ENCODE measurements at regions not wholly inside any gene's neighbourhood (a gene's known extent, or its start where the extent isn't known, plus 50 kb on each side); places are given as distances from the start of the nearest gene placed in this dataset.

DNA sequence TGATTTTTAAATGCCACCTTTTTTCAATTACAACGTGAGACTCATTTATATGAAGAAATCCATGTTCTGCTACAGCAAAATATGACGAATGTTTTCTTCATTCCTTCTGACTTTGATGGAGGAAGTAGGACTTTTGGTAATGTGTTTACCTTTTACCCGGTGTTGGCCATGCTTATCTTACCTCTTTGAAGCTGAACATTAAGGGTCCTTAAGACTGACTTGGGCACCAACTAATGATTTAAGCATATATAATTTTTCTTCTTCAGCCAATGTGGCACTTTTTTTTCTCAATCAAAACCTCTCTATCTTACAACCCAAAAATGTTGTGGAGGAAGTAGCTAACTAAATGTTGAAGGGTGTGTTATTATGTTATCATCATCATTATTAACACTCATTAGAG lies 337.5 kb downstream of the EPHA7 start:
- no peak overlapping the region for H3K27ac ChIP-seq (replicated peaks)
- no peak for TF ChIP-seq GABPA (IDR thresholded peaks at IDR 0.05; ENCODE audit: low read depth)
- no peak for TF ChIP-seq POLR2AphosphoS5 (IDR thresholded peaks at IDR 0.05; ENCODE audit: low read depth)
- TF ChIP-seq SPI1 (IDR thresholded peaks at IDR 0.05; ENCODE audit: borderline replicate concordance, low read depth) = no peak
- TF ChIP-seq, protein P1, sequence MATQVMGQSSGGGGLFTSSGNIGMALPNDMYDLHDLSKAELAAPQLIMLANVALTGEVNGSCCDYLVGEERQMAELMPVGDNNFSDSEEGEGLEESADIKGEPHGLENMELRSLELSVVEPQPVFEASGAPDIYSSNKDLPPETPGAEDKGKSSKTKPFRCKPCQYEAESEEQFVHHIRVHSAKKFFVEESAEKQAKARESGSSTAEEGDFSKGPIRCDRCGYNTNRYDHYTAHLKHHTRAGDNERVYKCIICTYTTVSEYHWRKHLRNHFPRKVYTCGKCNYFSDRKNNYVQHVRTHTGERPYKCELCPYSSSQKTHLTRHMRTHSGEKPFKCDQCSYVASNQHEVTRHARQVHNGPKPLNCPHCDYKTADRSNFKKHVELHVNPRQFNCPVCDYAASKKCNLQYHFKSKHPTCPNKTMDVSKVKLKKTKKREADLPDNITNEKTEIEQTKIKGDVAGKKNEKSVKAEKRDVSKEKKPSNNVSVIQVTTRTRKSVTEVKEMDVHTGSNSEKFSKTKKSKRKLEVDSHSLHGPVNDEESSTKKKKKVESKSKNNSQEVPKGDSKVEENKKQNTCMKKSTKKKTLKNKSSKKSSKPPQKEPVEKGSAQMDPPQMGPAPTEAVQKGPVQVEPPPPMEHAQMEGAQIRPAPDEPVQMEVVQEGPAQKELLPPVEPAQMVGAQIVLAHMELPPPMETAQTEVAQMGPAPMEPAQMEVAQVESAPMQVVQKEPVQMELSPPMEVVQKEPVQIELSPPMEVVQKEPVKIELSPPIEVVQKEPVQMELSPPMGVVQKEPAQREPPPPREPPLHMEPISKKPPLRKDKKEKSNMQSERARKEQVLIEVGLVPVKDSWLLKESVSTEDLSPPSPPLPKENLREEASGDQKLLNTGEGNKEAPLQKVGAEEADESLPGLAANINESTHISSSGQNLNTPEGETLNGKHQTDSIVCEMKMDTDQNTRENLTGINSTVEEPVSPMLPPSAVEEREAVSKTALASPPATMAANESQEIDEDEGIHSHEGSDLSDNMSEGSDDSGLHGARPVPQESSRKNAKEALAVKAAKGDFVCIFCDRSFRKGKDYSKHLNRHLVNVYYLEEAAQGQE (IDR thresholded peaks at IDR 0.05; ENCODE audit: insufficient replicate concordance, low read depth) = no peak
- TF ChIP-seq, protein P2, sequence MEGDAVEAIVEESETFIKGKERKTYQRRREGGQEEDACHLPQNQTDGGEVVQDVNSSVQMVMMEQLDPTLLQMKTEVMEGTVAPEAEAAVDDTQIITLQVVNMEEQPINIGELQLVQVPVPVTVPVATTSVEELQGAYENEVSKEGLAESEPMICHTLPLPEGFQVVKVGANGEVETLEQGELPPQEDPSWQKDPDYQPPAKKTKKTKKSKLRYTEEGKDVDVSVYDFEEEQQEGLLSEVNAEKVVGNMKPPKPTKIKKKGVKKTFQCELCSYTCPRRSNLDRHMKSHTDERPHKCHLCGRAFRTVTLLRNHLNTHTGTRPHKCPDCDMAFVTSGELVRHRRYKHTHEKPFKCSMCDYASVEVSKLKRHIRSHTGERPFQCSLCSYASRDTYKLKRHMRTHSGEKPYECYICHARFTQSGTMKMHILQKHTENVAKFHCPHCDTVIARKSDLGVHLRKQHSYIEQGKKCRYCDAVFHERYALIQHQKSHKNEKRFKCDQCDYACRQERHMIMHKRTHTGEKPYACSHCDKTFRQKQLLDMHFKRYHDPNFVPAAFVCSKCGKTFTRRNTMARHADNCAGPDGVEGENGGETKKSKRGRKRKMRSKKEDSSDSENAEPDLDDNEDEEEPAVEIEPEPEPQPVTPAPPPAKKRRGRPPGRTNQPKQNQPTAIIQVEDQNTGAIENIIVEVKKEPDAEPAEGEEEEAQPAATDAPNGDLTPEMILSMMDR (IDR thresholded peaks at IDR 0.05; ENCODE audit: insufficient read depth, low read length) = no peak
- no peak for DNase-seq (ENCODE audit: low read depth in 1 of 2, low spot score in 1 of 2)
- H3K27me3 ChIP-seq (ENCODE audit: insufficient read depth, poor library complexity, severe bottlenecking) = no peaks in the 10 kb centered on the region
- H3K4me3 ChIP-seq (replicated peaks; ENCODE audit: insufficient read depth, low read length) = no peak overlapping the region

DNA sequence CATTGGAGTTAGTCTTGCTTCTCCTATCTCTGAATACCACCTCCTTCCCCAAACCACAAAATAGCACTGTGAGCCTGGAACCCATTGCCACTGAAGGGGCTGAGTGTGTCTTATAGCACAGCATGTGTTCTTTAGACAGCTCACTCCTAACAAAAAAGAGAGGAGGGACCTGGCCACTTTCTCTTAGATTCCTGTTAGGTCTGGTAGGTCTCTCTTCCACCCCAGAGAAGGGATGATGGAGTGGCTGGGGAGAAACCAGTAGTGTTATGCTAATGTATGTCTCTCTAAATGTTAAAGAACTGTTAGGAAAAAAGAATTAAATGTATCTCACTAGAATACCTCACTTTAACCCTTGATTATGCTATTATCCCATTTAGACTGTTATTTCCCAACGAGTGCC lies 340.3 kb downstream of the EPHA7 start:
- no peak for DNase-seq (ENCODE audit: low read depth in 1 of 2, low spot score in 1 of 2)
- Histone ChIP-seq H3K27ac (replicated peaks) (no peak overlapping the region), H3K4me3 (replicated peaks; ENCODE audit: insufficient read depth, low read length) (no peak overlapping the region), H3K27me3 (ENCODE audit: insufficient read depth, poor library complexity, severe bottlenecking) (no peaks in the 10 kb centered on the region)
- TF ChIP-seq, protein P2 (IDR thresholded peaks at IDR 0.05; ENCODE audit: insufficient read depth, low read length) = no peak
- TF ChIP-seq, protein P1 (IDR thresholded peaks at IDR 0.05; ENCODE audit: insufficient replicate concordance, low read depth) = no peak
- no peak for TF ChIP-seq SPI1 (IDR thresholded peaks at IDR 0.05; ENCODE audit: borderline replicate concordance, low read depth)
- no peak for TF ChIP-seq GABPA (IDR thresholded peaks at IDR 0.05; ENCODE audit: low read depth)
- TF ChIP-seq POLR2AphosphoS5 (IDR thresholded peaks at IDR 0.05; ENCODE audit: low read depth) = no peak

DNA sequence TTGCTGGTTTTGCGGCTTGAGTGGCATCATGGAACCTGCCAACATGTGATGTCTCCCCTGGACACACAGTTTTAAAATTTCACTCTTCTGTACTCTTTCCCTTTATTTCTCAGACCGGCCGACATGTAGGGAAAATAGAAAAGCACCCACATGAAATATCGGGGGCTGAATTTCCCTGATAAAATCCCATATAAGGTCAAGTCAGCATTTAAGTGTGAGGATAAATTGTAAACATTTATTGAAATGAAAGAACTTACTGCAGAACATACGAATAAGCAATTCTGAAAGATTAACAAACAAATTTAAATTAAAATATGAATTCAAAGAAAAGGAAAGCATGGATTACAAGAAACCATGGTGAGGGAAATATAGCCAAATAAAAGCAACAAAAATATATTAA lies 345.5 kb downstream of the EPHA7 start:
- no peak overlapping the region for H3K27ac ChIP-seq (replicated peaks)
- DNase-seq (ENCODE audit: low read depth in 1 of 2, low spot score in 1 of 2) = no peak
- H3K4me3 ChIP-seq (replicated peaks; ENCODE audit: insufficient read depth, low read length) = no peak overlapping the region
- no peaks in the 10 kb centered on the region for H3K27me3 ChIP-seq (ENCODE audit: insufficient read depth, poor library complexity, severe bottlenecking)
- no peak for TF ChIP-seq GABPA (IDR thresholded peaks at IDR 0.05; ENCODE audit: low read depth)
- TF ChIP-seq POLR2AphosphoS5 (IDR thresholded peaks at IDR 0.05; ENCODE audit: low read depth) = no peak
- TF ChIP-seq SPI1 (IDR thresholded peaks at IDR 0.05; ENCODE audit: borderline replicate concordance, low read depth) = no peak
- TF ChIP-seq, protein P1 (IDR thresholded peaks at IDR 0.05; ENCODE audit: insufficient replicate concordance, low read depth) = no peak
- TF ChIP-seq, protein P2 (IDR thresholded peaks at IDR 0.05; ENCODE audit: insufficient read depth, low read length) = no peak
